ENCODE measurements at regions not wholly inside any gene's neighbourhood (a gene's known extent, or its start where the extent isn't known, plus 50 kb on each side); places are given as distances from the start of the nearest gene placed in this dataset.

DNA sequence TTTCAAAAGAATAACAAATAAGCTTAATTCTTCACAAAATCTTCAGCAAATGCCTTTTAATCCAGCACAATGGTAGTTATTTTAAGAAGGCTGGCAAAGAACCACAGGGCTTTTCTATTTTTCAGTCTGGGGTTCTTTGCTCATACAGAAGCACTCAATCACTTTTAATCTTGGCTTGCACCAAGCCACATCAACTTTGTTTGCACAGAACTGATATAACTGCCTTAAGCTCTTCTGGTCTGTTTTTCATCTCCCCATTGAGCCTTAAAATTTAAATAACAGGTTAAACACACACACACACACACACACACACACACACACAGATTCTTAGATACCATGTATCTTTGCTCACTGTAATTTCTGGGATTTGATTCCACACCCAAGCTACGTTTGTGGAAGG, 377.0 kb downstream of the GATA3 start:
- no peak overlapping the region for H3K4me2 ChIP-seq (ENCODE audit: insufficient read depth, low read length)
- H3K4me1 ChIP-seq (ENCODE audit: control insufficient read depth, extremely low read depth, insufficient read depth, low read length), result no peaks in the 10 kb centered on the region
- no peaks in the 10 kb centered on the region for H3K79me2 ChIP-seq (ENCODE audit: control insufficient read depth, insufficient read depth, low read length)
- FAIRE-seq, result no peak
- H3K4me3 ChIP-seq (replicated peaks in 1 of 3; ENCODE audit: insufficient read depth in 1 of 3, low read depth in 1 of 3, low read length in 3 of 3), result no peak overlapping the region
- CTCF ChIA-PET, result interaction anchor here (0.7 to 0.8 kb wide), 2 partner anchors 29 to 62 kb away, joined by 3 to 5 read pairs; no protein-coding TSS in a partner anchor
- no peaks in the 10 kb centered on the region for H4K20me1 ChIP-seq (replicated peaks; ENCODE audit: control insufficient read depth, extremely low read depth, insufficient read depth, low read length)
- no TSS peak for BruUV-seq (replicated peaks)
- no peaks in the 10 kb centered on the region for H3K9me1 ChIP-seq (replicated peaks; ENCODE audit: control insufficient read depth, extremely low read depth, insufficient read depth, low read length)
- POLR2A ChIA-PET, result no interaction called here
- no peak overlapping the region for H3K27ac ChIP-seq (ENCODE audit: insufficient read depth, low read depth, low read length)
- dilution Hi-C loops (cut with MboI; ENCODE audit: extremely low pct_ligation_motif_present, low sequenced_read_pairs), result no loop called here
- no peak overlapping the region for H2AFZ ChIP-seq (ENCODE audit: low read depth, low read length)
- intact Hi-C loops (cut with micrococcal nuclease), result no loop called here
- no peaks in the 10 kb centered on the region for H3K9me3 ChIP-seq (replicated peaks; ENCODE audit: control insufficient read depth, insufficient read depth, low read length)
- H3K36me3 ChIP-seq (ENCODE audit: control insufficient read depth in 2 of 2, extremely low read depth in 1 of 2, insufficient read depth in 2 of 2, low read length in 2 of 2), result no peaks in the 10 kb centered on the region
- H3K9ac ChIP-seq (replicated peaks; ENCODE audit: extremely low read depth, insufficient read depth, low read length), result no peak overlapping the region
- TF ChIP-seq, protein P1, sequence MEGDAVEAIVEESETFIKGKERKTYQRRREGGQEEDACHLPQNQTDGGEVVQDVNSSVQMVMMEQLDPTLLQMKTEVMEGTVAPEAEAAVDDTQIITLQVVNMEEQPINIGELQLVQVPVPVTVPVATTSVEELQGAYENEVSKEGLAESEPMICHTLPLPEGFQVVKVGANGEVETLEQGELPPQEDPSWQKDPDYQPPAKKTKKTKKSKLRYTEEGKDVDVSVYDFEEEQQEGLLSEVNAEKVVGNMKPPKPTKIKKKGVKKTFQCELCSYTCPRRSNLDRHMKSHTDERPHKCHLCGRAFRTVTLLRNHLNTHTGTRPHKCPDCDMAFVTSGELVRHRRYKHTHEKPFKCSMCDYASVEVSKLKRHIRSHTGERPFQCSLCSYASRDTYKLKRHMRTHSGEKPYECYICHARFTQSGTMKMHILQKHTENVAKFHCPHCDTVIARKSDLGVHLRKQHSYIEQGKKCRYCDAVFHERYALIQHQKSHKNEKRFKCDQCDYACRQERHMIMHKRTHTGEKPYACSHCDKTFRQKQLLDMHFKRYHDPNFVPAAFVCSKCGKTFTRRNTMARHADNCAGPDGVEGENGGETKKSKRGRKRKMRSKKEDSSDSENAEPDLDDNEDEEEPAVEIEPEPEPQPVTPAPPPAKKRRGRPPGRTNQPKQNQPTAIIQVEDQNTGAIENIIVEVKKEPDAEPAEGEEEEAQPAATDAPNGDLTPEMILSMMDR (IDR thresholded peaks at IDR 0.05; ENCODE audit: extremely low read depth in 1 of 2, insufficient read depth in 1 of 2, low read depth in 1 of 2, low read length in 2 of 2), result no peak
- TF ChIP-seq EZH2 (IDR thresholded peaks at IDR 0.05; ENCODE audit: borderline replicate concordance, low read depth, low read length, severe bottlenecking), result no peak
- no peak for TF ChIP-seq JUN (IDR thresholded peaks at IDR 0.05; ENCODE audit: borderline replicate concordance, insufficient read depth, insufficient read length, low read depth)
- TF ChIP-seq POLR2A (IDR thresholded peaks at IDR 0.05; ENCODE audit: low read depth, low read length), result no peak
- no peak for TF ChIP-seq GATA2 (IDR thresholded peaks at IDR 0.05; ENCODE audit: insufficient read depth, insufficient read length, low read depth, low read length)
- no peak for TF ChIP-seq FOS (IDR thresholded peaks at IDR 0.05; ENCODE audit: borderline replicate concordance, insufficient read depth, low read length)
- TF ChIP-seq MAX (IDR thresholded peaks at IDR 0.05; ENCODE audit: insufficient read depth, insufficient read length), result no peak
- TF ChIP-seq MYC (IDR thresholded peaks at IDR 0.05; ENCODE audit: low read depth, low read length), result no peak
- TF ChIP-seq POLR2AphosphoS5 (IDR thresholded peaks at IDR 0.05; ENCODE audit: insufficient read depth, low read depth, low read length), result no peak
- H3K27me3 ChIP-seq (ENCODE audit: control insufficient read depth in 2 of 2, insufficient read depth in 2 of 2, low read length in 2 of 2), result peaks cover under 1 to 4% of the 10 kb centered on the region in 2 experiments
- no peak for DNase-seq (ENCODE audit: low read depth, low spot score)

Data from endothelial cell of umbilical vein (primary cell).